ENCODE measurements at regions not wholly inside any gene's neighbourhood (a gene's known extent, or its start where the extent isn't known, plus 50 kb on each side); places are given as distances from the start of the nearest gene placed in this dataset.

DNA sequence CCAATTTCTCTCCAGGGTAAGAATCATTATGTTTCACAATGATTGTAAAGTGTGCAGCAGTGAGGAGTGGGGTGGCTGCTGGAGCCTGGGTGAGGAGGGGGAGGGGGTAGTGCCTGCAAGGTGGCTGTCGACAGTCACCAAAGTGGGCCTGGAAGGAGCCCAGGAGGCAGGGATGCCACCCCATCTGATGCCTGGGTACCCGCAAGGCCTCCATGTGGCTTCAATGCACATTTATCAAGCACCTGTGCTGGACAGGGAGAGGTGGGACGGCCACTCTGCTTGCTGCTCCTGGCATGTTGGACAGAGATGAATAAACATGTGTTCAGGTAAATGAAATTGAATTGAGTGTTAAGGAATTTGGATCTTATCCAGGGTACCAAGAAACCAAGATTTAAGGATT lies 78.8 kb upstream of the DISP3 start:
- intact Hi-C loops (cut with DNase I; ENCODE audit: low total_unique reads) = no loop called here

DNA sequence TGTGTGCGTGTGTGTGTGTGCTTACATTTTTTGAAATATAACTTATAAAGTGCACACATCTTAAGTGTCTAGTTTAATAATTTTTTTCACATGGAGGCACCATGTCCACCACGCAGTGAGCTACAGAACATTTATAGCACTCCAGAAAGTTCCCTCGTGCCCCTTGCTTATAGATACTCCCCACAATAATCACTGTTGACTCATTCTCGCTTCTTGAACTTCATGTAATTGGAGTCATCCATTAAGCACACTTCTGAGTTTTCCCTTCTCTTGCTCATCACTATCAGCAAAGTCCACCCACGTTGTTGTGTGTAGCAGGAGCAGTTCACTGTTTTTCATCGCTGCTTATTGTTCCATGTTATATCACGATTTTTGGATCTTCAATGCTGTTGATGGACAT lies 78.4 kb upstream of the DISP3 start:
- Histone ChIP-seq H3K36me3 (no peaks in the 10 kb centered on the region), H3K27ac (no peak overlapping the region), H3K27me3 (replicated peaks in 1 of 7) (peaks cover 0 to 41% (median 11%) of the 10 kb centered on the region in 7 donors), H3K9me3 (peaks cover 0 to 7% (median 0%) of the 10 kb centered on the region in 8 donors), H3K4me3 (no peak overlapping the region), H3K4me1 (no peaks in the 10 kb centered on the region)
- TF ChIP-seq POLR2A (IDR thresholded peaks at IDR 0.05) (no peak), POLR2AphosphoS5 (IDR thresholded peaks at IDR 0.05) (no peak)
- TF ChIP-seq, protein P1, sequence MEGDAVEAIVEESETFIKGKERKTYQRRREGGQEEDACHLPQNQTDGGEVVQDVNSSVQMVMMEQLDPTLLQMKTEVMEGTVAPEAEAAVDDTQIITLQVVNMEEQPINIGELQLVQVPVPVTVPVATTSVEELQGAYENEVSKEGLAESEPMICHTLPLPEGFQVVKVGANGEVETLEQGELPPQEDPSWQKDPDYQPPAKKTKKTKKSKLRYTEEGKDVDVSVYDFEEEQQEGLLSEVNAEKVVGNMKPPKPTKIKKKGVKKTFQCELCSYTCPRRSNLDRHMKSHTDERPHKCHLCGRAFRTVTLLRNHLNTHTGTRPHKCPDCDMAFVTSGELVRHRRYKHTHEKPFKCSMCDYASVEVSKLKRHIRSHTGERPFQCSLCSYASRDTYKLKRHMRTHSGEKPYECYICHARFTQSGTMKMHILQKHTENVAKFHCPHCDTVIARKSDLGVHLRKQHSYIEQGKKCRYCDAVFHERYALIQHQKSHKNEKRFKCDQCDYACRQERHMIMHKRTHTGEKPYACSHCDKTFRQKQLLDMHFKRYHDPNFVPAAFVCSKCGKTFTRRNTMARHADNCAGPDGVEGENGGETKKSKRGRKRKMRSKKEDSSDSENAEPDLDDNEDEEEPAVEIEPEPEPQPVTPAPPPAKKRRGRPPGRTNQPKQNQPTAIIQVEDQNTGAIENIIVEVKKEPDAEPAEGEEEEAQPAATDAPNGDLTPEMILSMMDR (IDR thresholded peaks at IDR 0.05 in 8 of 11, conservative IDR thresholded peaks at IDR 0.05 in 3 of 11) = no peak
- WGBS, 5 donors = 78 to 86% (median 80%) methylated on average over 7 of the region's 7 CpGs
- intact Hi-C loops (cut with DNase I; ENCODE audit: low total_unique reads) = no loop called here
- DNase-seq = no peak

More for the DNA sequence above, 78.8 kb upstream of the DISP3 start:
- Histone ChIP-seq H3K36me3 (no peaks in the 10 kb centered on the region), H3K27me3 (replicated peaks in 1 of 7) (peaks cover 0 to 45% (median 11%) of the 10 kb centered on the region in 7 donors), H3K9me3 (peaks cover 0 to 7% (median 0%) of the 10 kb centered on the region in 8 donors), H3K27ac (no peak overlapping the region), H3K4me3 (no peak overlapping the region), H3K4me1 (no peaks in the 10 kb centered on the region)
- 81 to 96% (median 89%) methylated on average over 3 of the region's 3 CpGs for WGBS, 5 donors
- peak; percentile 41 for DNase-seq
- no peak for TF ChIP-seq POLR2AphosphoS5 (IDR thresholded peaks at IDR 0.05)
- TF ChIP-seq POLR2A (IDR thresholded peaks at IDR 0.05) = no peak
- TF ChIP-seq, protein P1 (IDR thresholded peaks at IDR 0.05 in 8 of 11, conservative IDR thresholded peaks at IDR 0.05 in 3 of 11) = no peak

DNA sequence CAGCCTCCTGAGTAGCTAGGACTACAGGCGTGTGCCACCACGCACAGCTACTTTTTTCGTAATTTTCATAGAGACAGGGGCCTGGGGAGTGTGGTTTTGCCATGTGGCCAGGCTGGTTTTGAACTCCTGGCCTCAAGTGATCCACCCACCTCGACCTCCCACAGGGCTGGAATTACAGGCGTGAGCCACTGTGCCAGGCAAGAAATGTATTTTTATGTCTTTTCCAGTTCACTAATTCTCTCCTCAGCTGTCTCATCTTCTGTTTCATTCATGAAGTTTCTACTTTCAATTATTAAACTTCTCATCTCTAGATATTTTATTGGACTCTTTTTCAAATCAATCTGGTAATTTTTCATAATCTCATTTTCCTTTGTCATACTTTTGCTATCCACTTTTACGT lies 72.1 kb upstream of the DISP3 start:
- WGBS, 5 donors = 44 to 66% (median 54%) methylated on average over 6 of the region's 6 CpGs
- H3K27me3 ChIP-seq (replicated peaks in 1 of 7) = peaks cover 0 to 4% (median 0%) of the 10 kb centered on the region in 7 donors
- no peak overlapping the region for H3K4me3 ChIP-seq
- H3K36me3 ChIP-seq = no peaks in the 10 kb centered on the region
- no peak for DNase-seq
- H3K27ac ChIP-seq = no peak overlapping the region
- no peaks in the 10 kb centered on the region for H3K4me1 ChIP-seq
- TF ChIP-seq POLR2A (IDR thresholded peaks at IDR 0.05) = no peak
- H3K9me3 ChIP-seq = peaks cover 0 to 10% (median 0%) of the 10 kb centered on the region in 8 donors
- intact Hi-C loops (cut with DNase I; ENCODE audit: low total_unique reads) = no loop called here

GRCh38 chr1:11407301-11407994 lies 71.5 kb upstream of the DISP3 start:
- intact Hi-C loops (cut with DNase I; ENCODE audit: low total_unique reads) = no loop called here
- no peak overlapping the region for H3K27ac ChIP-seq

More at GRCh38 chr1:11407301-11407994, 71.5 kb upstream of the DISP3 start:
- WGBS, 5 donors = 31 to 50% (median 35%) methylated on average over 13 of the region's 13 CpGs
- TF ChIP-seq, protein P1 (IDR thresholded peaks at IDR 0.05 in 8 of 11, conservative IDR thresholded peaks at IDR 0.05 in 3 of 11) = no peak
- TF ChIP-seq POLR2A (IDR thresholded peaks at IDR 0.05) = no peak
- no peak for TF ChIP-seq POLR2AphosphoS5 (IDR thresholded peaks at IDR 0.05)
- H3K27me3 ChIP-seq (replicated peaks in 1 of 7) = peaks cover 0 to 8% (median 0%) of the 10 kb centered on the region in 7 donors
- no peaks in the 10 kb centered on the region for H3K36me3 ChIP-seq
- DNase-seq = peak; percentile 2
- no peak overlapping the region for H3K4me3 ChIP-seq
- H3K4me1 ChIP-seq = no peaks in the 10 kb centered on the region
- H3K9me3 ChIP-seq = peaks cover 0 to 5% (median 0%) of the 10 kb centered on the region in 8 donors
